OCI-LY7 (cell line): ENCODE measurements at regions not wholly inside any gene's neighbourhood (a gene's known extent, or its start where the extent isn't known, plus 50 kb on each side); places are given as distances from the start of the nearest gene placed in this dataset.

Source experiments
- EZH2phosphoT487 ChIP-seq: fragments of 200-600 bp; sonication (generic); IDR thresholded peaks from 2 replicates; pipeline ENCODE4 v1.6.1; 2018; ENCODE audit warnings: low read depth, borderline replicate concordance, mild to moderate bottlenecking, mixed run types, antibody characterized with exemption, low read length, moderate library complexity, mixed read lengths
- TF ChIP-seq, protein P1 (sequence below): fragments of 200-600 bp; sonication (generic); conservative IDR thresholded peaks from 2 replicates; pipeline ENCODE4 v1.5.1; 2014; ENCODE audit warnings: mild to moderate bottlenecking, antibody characterized with exemption, low read length, moderate library complexity, mixed read lengths

DNA sequence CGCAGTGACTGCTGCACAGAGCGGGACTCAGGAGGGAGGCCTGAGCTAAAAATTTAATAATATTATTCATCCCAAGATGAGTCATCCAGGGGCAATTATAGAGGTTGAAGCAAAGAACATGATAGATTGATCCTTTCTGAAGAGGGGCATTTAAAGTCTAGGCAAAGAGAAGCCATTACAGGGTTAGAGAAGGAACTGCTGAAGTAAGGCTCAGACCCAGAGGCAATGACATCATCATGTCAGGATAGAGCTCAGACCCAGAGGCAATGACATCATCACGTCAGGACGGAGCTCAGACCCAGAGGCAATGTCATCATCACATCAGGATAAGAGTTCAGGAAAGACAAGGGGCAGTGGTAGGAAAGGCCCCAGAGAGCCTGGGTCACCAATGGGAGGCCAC is 184.0 kb downstream of the TMEM18 start:
- TF ChIP-seq EZH2phosphoT487 = no peak
- TF ChIP-seq, protein P1, sequence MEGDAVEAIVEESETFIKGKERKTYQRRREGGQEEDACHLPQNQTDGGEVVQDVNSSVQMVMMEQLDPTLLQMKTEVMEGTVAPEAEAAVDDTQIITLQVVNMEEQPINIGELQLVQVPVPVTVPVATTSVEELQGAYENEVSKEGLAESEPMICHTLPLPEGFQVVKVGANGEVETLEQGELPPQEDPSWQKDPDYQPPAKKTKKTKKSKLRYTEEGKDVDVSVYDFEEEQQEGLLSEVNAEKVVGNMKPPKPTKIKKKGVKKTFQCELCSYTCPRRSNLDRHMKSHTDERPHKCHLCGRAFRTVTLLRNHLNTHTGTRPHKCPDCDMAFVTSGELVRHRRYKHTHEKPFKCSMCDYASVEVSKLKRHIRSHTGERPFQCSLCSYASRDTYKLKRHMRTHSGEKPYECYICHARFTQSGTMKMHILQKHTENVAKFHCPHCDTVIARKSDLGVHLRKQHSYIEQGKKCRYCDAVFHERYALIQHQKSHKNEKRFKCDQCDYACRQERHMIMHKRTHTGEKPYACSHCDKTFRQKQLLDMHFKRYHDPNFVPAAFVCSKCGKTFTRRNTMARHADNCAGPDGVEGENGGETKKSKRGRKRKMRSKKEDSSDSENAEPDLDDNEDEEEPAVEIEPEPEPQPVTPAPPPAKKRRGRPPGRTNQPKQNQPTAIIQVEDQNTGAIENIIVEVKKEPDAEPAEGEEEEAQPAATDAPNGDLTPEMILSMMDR = no peak
